ENCODE measurements at regions not wholly inside any gene's neighbourhood (a gene's known extent, or its start where the extent isn't known, plus 50 kb on each side); places are given as distances from the start of the nearest gene placed in this dataset.

DNA sequence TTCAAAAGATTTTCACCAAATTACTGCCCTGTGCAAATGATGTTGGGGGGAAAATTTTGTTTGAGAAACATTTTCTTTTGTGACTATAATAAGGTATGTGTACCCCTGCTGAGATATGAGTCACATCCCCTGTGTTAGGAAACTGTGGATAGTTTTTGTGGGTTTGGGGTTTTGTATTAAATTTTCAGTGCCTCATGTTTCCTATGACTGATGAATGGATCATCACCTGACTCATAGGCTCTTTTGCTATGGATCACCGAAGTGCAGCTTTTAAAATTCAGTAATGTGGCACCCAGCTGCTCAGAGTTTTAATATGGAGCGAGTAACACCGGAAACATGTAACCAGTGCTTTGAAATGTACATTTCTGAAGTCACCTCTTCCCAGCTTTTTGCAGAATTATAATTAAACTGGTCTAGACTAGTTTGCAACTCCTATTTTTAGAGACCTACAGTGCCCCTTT lies 167.4 kb upstream of the HMGA2 start:
- H3K9ac ChIP-seq (ENCODE audit: insufficient read depth in 1 of 2, low read length in 2 of 2): no peak overlapping the region
- ATAC-seq (ENCODE audit: insufficient read depth, low FRiP score): no peak
- H3K27me3 ChIP-seq (ENCODE audit: control insufficient read depth in 3 of 3, insufficient read depth in 3 of 3, low read length in 2 of 3): peaks cover 0 to 49% (median 10%) of the 10 kb centered on the region in 3 donors
- no peaks in the 10 kb centered on the region for H3K9me3 ChIP-seq (ENCODE audit: control insufficient read depth in 4 of 4, insufficient read depth in 3 of 4, low read length in 3 of 4)
- H3K4me1 ChIP-seq (ENCODE audit: control insufficient read depth in 5 of 5, insufficient read depth in 5 of 5, low read length in 5 of 5): peaks cover 0 to 2% (median 0%) of the 10 kb centered on the region in 5 donors
- no peak for DNase-seq
- H3K36me3 ChIP-seq (ENCODE audit: control insufficient read depth in 4 of 4, insufficient read depth in 4 of 4, low read length in 4 of 4): no peaks in the 10 kb centered on the region
- TF ChIP-seq, protein P1, sequence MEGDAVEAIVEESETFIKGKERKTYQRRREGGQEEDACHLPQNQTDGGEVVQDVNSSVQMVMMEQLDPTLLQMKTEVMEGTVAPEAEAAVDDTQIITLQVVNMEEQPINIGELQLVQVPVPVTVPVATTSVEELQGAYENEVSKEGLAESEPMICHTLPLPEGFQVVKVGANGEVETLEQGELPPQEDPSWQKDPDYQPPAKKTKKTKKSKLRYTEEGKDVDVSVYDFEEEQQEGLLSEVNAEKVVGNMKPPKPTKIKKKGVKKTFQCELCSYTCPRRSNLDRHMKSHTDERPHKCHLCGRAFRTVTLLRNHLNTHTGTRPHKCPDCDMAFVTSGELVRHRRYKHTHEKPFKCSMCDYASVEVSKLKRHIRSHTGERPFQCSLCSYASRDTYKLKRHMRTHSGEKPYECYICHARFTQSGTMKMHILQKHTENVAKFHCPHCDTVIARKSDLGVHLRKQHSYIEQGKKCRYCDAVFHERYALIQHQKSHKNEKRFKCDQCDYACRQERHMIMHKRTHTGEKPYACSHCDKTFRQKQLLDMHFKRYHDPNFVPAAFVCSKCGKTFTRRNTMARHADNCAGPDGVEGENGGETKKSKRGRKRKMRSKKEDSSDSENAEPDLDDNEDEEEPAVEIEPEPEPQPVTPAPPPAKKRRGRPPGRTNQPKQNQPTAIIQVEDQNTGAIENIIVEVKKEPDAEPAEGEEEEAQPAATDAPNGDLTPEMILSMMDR (IDR thresholded peaks at IDR 0.05; ENCODE audit: control extremely low read depth, extremely low read depth): no peak
- H3K27ac ChIP-seq (ENCODE audit: low read depth in 1 of 2, low read length in 1 of 2): no peak overlapping the region
- H3K4me3 ChIP-seq: no peak overlapping the region
- WGBS, 2 donors: 75 to 76% methylated on average over 3 of the region's 3 CpGs

DNA sequence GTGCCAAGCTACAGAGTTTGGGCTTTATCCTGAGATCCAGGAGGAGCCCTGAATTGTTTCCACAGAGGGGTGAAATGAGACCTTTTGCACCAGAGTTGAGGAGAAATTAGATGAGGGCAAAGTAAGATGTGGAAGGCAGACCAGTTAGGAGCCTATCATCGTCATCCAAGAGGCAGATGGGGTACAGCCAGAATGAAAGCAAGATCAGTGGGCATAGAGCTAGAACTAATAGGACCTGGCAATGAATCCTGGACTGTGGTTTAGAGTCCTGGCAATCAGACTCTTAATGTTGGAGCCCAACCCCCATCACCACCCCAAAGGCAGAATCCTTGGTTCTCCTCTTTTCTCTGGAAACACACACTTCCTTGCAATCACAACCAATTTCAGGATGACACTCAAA lies 166.6 kb upstream of the HMGA2 start:
- DNase-seq (no peak), ATAC-seq (ENCODE audit: insufficient read depth, low FRiP score) (no peak)
- Histone ChIP-seq H3K4me1 (ENCODE audit: control insufficient read depth in 5 of 5, insufficient read depth in 5 of 5, low read length in 5 of 5) (peaks cover 0 to 2% (median 0%) of the 10 kb centered on the region in 5 donors), H3K9ac (ENCODE audit: insufficient read depth in 1 of 2, low read length in 2 of 2) (no peak overlapping the region), H3K4me3 (no peak overlapping the region), H3K36me3 (ENCODE audit: control insufficient read depth in 4 of 4, insufficient read depth in 4 of 4, low read length in 4 of 4) (no peaks in the 10 kb centered on the region), H3K27me3 (ENCODE audit: control insufficient read depth in 3 of 3, insufficient read depth in 3 of 3, low read length in 2 of 3) (peaks cover 0 to 49% (median 10%) of the 10 kb centered on the region in 3 donors), H3K27ac (ENCODE audit: low read depth in 1 of 2, low read length in 1 of 2) (no peak overlapping the region), H3K9me3 (ENCODE audit: control insufficient read depth in 4 of 4, insufficient read depth in 3 of 4, low read length in 3 of 4) (no peaks in the 10 kb centered on the region)
- WGBS, 2 donors: 94% methylated on average over 1 of the region's 1 CpG
- TF ChIP-seq, protein P1 (IDR thresholded peaks at IDR 0.05; ENCODE audit: control extremely low read depth, extremely low read depth): no peak

DNA sequence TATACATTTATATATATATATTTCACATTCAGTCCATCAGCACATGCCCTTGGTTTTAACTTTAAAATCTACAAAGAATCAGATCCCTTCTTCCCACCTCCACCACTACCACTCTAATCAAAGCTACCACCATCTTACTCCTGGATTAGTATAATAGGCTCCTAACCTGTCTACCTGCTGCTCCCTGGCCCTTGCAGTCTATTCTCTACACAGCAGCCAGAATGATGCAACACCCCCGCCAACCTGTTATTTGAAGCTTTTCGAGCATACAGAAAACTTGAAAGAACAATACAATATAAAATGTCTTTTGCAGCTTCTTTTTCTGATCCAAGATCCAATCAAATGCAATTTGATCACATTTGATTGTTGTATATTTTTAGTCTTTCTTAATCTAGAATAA lies 165.9 kb upstream of the HMGA2 start:
- Histone ChIP-seq H3K4me1 (ENCODE audit: control insufficient read depth in 5 of 5, insufficient read depth in 5 of 5, low read length in 5 of 5) (peaks cover 0 to 2% (median 0%) of the 10 kb centered on the region in 5 donors), H3K27ac (ENCODE audit: low read depth in 1 of 2, low read length in 1 of 2) (no peak overlapping the region), H3K9ac (ENCODE audit: insufficient read depth in 1 of 2, low read length in 2 of 2) (no peak overlapping the region), H3K27me3 (ENCODE audit: control insufficient read depth in 3 of 3, insufficient read depth in 3 of 3, low read length in 2 of 3) (peaks cover 0 to 47% (median 10%) of the 10 kb centered on the region in 3 donors), H3K9me3 (ENCODE audit: control insufficient read depth in 4 of 4, insufficient read depth in 3 of 4, low read length in 3 of 4) (no peaks in the 10 kb centered on the region), H3K4me3 (no peak overlapping the region), H3K36me3 (ENCODE audit: control insufficient read depth in 4 of 4, insufficient read depth in 4 of 4, low read length in 4 of 4) (no peaks in the 10 kb centered on the region)
- WGBS, 2 donors: 95 to 97% methylated on average over 2 of the region's 2 CpGs
- DNase-seq (no peak), ATAC-seq (ENCODE audit: insufficient read depth, low FRiP score) (no peak)
- TF ChIP-seq, protein P1 (IDR thresholded peaks at IDR 0.05; ENCODE audit: control extremely low read depth, extremely low read depth): no peak

DNA sequence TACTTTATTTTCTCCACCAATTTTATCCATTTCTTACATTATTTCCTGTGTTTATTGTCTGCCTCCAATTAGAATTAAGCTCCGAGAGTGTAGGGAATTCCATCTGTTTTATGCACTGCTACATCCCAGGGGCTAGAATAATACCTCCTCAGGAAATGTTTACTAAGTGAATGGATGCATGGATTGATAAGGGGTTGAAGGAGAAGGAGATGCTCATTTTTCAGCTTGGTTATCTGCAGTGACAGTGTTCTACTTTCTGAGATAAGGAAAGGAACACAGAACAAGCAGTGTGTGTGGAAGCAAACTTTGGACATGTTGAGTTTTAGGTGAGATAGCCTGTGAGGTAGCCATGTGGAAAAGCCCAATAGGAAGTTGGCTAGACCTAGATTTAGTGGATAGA lies 164.6 kb upstream of the HMGA2 start:
- H3K27me3 ChIP-seq (ENCODE audit: control insufficient read depth in 3 of 3, insufficient read depth in 3 of 3, low read length in 2 of 3): peaks cover 0 to 48% (median 10%) of the 10 kb centered on the region in 3 donors
- H3K36me3 ChIP-seq (ENCODE audit: control insufficient read depth in 4 of 4, insufficient read depth in 4 of 4, low read length in 4 of 4): no peaks in the 10 kb centered on the region
- 74 to 80% methylated on average over 1 of the region's 1 CpG for whole genome bisulfite sequencing, 2 donors
- no peak overlapping the region for H3K9ac ChIP-seq (ENCODE audit: insufficient read depth in 1 of 2, low read length in 2 of 2)
- TF ChIP-seq, protein P1 (IDR thresholded peaks at IDR 0.05; ENCODE audit: control extremely low read depth, extremely low read depth): no peak
- peaks cover 0 to 2% (median 0%) of the 10 kb centered on the region in 5 donors for H3K4me1 ChIP-seq (ENCODE audit: control insufficient read depth in 5 of 5, insufficient read depth in 5 of 5, low read length in 5 of 5)
- H3K9me3 ChIP-seq (ENCODE audit: control insufficient read depth in 4 of 4, insufficient read depth in 3 of 4, low read length in 3 of 4): peaks cover 0 to 1% (median 0%) of the 10 kb centered on the region in 4 donors
- DNase-seq (no peak), ATAC-seq (ENCODE audit: insufficient read depth, low FRiP score) (no peak)
- H3K27ac ChIP-seq (ENCODE audit: low read depth in 1 of 2, low read length in 1 of 2): no peak overlapping the region
- no peak overlapping the region for H3K4me3 ChIP-seq
